ENCODE measurements at regions not wholly inside any gene's neighbourhood (a gene's known extent, or its start where the extent isn't known, plus 50 kb on each side); places are given as distances from the start of the nearest gene placed in this dataset.

DNA sequence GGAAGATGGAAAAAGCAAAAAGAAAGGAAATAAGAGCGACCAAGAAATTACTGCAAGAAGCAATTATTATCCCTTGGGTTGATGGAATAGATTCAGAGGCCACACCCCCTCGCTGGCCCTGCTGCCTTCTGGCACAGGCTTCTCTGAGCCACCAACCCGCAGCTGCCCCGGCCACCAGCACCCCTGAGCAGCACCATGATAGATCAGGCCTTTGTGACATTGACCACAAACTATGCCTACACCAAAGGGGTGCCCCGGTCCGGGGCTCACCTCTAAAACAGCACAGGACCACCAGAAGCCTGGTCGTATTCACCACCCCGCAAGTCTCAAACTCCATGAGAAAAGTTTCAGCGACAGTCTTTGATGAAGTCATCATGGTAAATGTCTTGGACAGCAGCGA lies 1059.3 kb downstream of the SLITRK1 start:
- Histone ChIP-seq H3K27me3 (ENCODE audit: control insufficient read depth, insufficient read depth, low read length) (no peaks in the 10 kb centered on the region), H3K36me3 (ENCODE audit: control insufficient read depth in 2 of 3, insufficient read depth in 3 of 3, low read length in 3 of 3) (no peaks in the 10 kb centered on the region), H3K27ac (ENCODE audit: low read depth in 2 of 2, low read length in 2 of 2) (no peak overlapping the region), H3K9ac (ENCODE audit: low read length in 3 of 3) (no peak overlapping the region), H3K4me1 (ENCODE audit: control insufficient read depth in 2 of 3, insufficient read depth in 2 of 3, low read depth in 1 of 3, low read length in 3 of 3) (no peaks in the 10 kb centered on the region), H3K9me3 (ENCODE audit: control insufficient read depth in 2 of 3, insufficient read depth in 1 of 3, low read length in 3 of 3) (no peaks in the 10 kb centered on the region), H3K4me3 (ENCODE audit: low read length in 3 of 3) (no peak overlapping the region)
- DNase-seq (peak in 1 of 5 donors; percentile 30), FAIRE-seq (no peak)
- TF ChIP-seq CTCF (IDR thresholded peaks at IDR 0.05; ENCODE audit: borderline replicate concordance, extremely low read depth, insufficient read depth) = no peak
- intact Hi-C loops (cut with DNase I) = no loop called here

DNA sequence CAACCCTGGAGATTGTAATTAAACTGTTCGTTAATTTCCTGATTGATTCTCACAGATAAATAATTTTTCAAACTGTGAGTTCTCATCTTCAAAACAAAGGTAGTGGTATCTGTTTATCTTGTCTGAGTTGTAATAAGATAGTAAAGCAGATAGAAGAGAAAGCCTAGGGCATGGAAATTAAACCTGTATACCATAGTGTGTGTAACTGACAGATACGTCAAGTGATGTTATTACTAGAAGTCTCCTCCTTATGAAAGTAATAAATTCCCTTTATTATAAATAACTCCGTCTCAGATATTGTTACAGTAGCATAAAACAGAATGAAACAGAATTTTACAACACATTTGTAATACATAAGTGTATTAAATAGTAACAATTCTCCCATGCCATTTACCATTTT lies 1065.1 kb downstream of the SLITRK1 start:
- Histone ChIP-seq H3K4me1 (ENCODE audit: control insufficient read depth in 2 of 3, insufficient read depth in 2 of 3, low read depth in 1 of 3, low read length in 3 of 3) (no peaks in the 10 kb centered on the region), H3K27me3 (ENCODE audit: control insufficient read depth, insufficient read depth, low read length) (no peaks in the 10 kb centered on the region), H3K9ac (ENCODE audit: low read length in 3 of 3) (no peak overlapping the region), H3K9me3 (ENCODE audit: control insufficient read depth in 2 of 3, insufficient read depth in 1 of 3, low read length in 3 of 3) (no peaks in the 10 kb centered on the region), H3K4me3 (ENCODE audit: low read length in 3 of 3) (no peak overlapping the region), H3K27ac (ENCODE audit: low read depth in 2 of 2, low read length in 2 of 2) (no peak overlapping the region), H3K36me3 (ENCODE audit: control insufficient read depth in 2 of 3, insufficient read depth in 3 of 3, low read length in 3 of 3) (no peaks in the 10 kb centered on the region)
- intact Hi-C loops (cut with DNase I) = no loop called here
- TF ChIP-seq CTCF (IDR thresholded peaks at IDR 0.05; ENCODE audit: borderline replicate concordance, extremely low read depth, insufficient read depth) = no peak
- DNase-seq (peak in 2 of 5 donors; percentile 26 to 50), FAIRE-seq (no peak)

- Histone ChIP-seq H3K9ac (ENCODE audit: low read length in 3 of 3) (no peak overlapping the region), H3K27me3 (ENCODE audit: control insufficient read depth, insufficient read depth, low read length) (no peaks in the 10 kb centered on the region)
These were observed 1066.5 kb downstream of the SLITRK1 start for GRCh38 chr13:82815791-82816190.

More at GRCh38 chr13:82815791-82816190, 1066.5 kb downstream of the SLITRK1 start:
- Histone ChIP-seq H3K36me3 (ENCODE audit: control insufficient read depth in 2 of 3, insufficient read depth in 3 of 3, low read length in 3 of 3) (no peaks in the 10 kb centered on the region), H3K4me3 (ENCODE audit: low read length in 3 of 3) (no peak overlapping the region), H3K27ac (ENCODE audit: low read depth in 2 of 2, low read length in 2 of 2) (no peak overlapping the region), H3K4me1 (ENCODE audit: control insufficient read depth in 2 of 3, insufficient read depth in 2 of 3, low read depth in 1 of 3, low read length in 3 of 3) (no peaks in the 10 kb centered on the region), H3K9me3 (ENCODE audit: control insufficient read depth in 2 of 3, insufficient read depth in 1 of 3, low read length in 3 of 3) (no peaks in the 10 kb centered on the region)
- intact Hi-C loops (cut with DNase I) = no loop called here
- FAIRE-seq = no peak
- no peak for TF ChIP-seq CTCF (IDR thresholded peaks at IDR 0.05; ENCODE audit: borderline replicate concordance, extremely low read depth, insufficient read depth)
- DNase-seq = no peak
